Suprapubic skin (tissue), 3 donors: ENCODE measurements at regions not wholly inside any gene's neighbourhood (a gene's known extent, or its start where the extent isn't known, plus 50 kb on each side); places are given as distances from the start of the nearest gene placed in this dataset.
"Not testable (repeated sequence)": the region's sequence is repeated elsewhere in the genome, so short reads cannot be mapped to it uniquely, and the experiment has no call there.

Source experiments
- CTCF ChIP-seq, 2 donors: fragments of 200-600 bp in 1 of 2; fragments of 450-650 bp in 1 of 2; sonication (generic) in 1 of 2; IDR thresholded peaks; one replicate each; pipeline ENCODE4 v1.5.1; 2016 to 2019; ENCODE audit warnings: antibody characterized with exemption in 2 of 2, mild to moderate bottlenecking in 1 of 2, moderate library complexity in 1 of 2
- POLR2A ChIP-seq, 2 donors: fragments of 450-650 bp; IDR thresholded peaks; one replicate each; pipeline ENCODE4 v1.6.1; 2017; ENCODE audit warnings: antibody characterized with exemption in 2 of 2, mild to moderate bottlenecking in 2 of 2, moderate library complexity in 2 of 2

GRCh38 chr4:75165100-75165499 is 232.2 kb downstream of the PARM1 start:
- not testable (repeated sequence) for TF ChIP-seq CTCF, POLR2A (IDR thresholded peaks at IDR 0.05)
